ENCODE measurements at regions not wholly inside any gene's neighbourhood (a gene's known extent, or its start where the extent isn't known, plus 50 kb on each side); places are given as distances from the start of the nearest gene placed in this dataset.

DNA sequence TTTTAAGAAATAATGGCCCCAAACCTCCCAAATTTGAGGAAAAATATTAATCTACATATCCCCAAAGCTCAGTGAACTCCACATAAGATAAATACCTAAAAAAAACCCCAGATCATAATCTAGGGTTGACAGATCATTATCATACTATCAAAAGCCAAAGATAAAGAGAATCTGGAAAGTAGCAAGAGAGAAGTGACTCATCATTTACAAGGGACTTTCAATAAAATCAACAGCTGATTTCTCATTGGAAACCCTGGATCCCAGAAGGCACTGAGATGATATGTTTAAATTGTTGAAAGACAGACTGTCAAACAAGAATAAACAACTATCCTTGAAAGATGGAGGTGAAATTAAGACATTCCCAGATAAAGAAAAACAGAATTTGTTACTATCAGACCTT lies 199.3 kb downstream of the KCNRG start:
- Histone ChIP-seq H3K27ac (ENCODE audit: insufficient read depth, low read length) (no peak overlapping the region), H3K9me3 (ENCODE audit: control insufficient read depth, insufficient read depth, low read length) (peaks cover 8% of the 10 kb centered on the region), H2BK15ac (ENCODE audit: low read depth, low read length) (no peak overlapping the region), H2AK5ac (ENCODE audit: low read depth, low read length) (no peak overlapping the region), H3K18ac (ENCODE audit: low read depth, low read length) (no peak overlapping the region), H3K36me3 (ENCODE audit: control insufficient read depth, insufficient read depth, low read length) (no peaks in the 10 kb centered on the region), H2BK5ac (ENCODE audit: low read depth, low read length, poor library complexity, severe bottlenecking) (no peak overlapping the region), H4K91ac (ENCODE audit: insufficient read depth, low read depth, low read length) (no peak overlapping the region), H3K79me1 (ENCODE audit: low read depth in 1 of 2, low read length in 2 of 2) (no peaks in the 10 kb centered on the region), H4K20me1 (ENCODE audit: insufficient read depth, low read length) (no peaks in the 10 kb centered on the region), H3K9me1 (ENCODE audit: insufficient read depth, low read length) (no peaks in the 10 kb centered on the region), H4K5ac (ENCODE audit: low read depth, low read length) (no peak overlapping the region), H2AK9ac (replicated peaks; ENCODE audit: low read depth, low read length, poor library complexity) (no peak overlapping the region), H3K4me2 (ENCODE audit: low read depth, low read length) (no peak overlapping the region), H3K56ac (ENCODE audit: extremely low read depth, insufficient read depth, low read length) (no peak overlapping the region), H3K4me1 (ENCODE audit: control insufficient read depth, insufficient read depth, low read length) (no peaks in the 10 kb centered on the region), H2BK20ac (ENCODE audit: low read depth, low read length) (no peak overlapping the region), H3K9ac (ENCODE audit: low read depth, low read length) (no peak overlapping the region), H3K23ac (ENCODE audit: low read depth, low read length) (no peak overlapping the region), H2BK120ac (ENCODE audit: low read depth, low read length) (no peak overlapping the region), H4K8ac (ENCODE audit: low read depth in 2 of 2, low read length in 2 of 2) (no peak overlapping the region), H3K4me3 (ENCODE audit: insufficient read depth, low read depth, low read length) (no peak overlapping the region), H3K27me3 (ENCODE audit: control insufficient read depth, insufficient read depth, low read length) (no peaks in the 10 kb centered on the region; the same call in 1 of the 2 replicates), H3K4ac (ENCODE audit: low read depth, low read length) (no peak overlapping the region), H2AFZ (replicated peaks; ENCODE audit: low read length, poor library complexity) (no peak overlapping the region), H3K14ac (replicated peaks; ENCODE audit: low read depth, low read length) (no peak overlapping the region)
- DNase-seq (no peak), ATAC-seq (ENCODE audit: low read depth) (no peak)
- BruUV-seq (replicated peaks), result no TSS peak
- in situ Hi-C loops (cut with MboI; ENCODE audit: low sequenced_read_pairs), result no loop called here
- TF ChIP-seq MAZ (IDR thresholded peaks at IDR 0.05; ENCODE audit: borderline replicate concordance, low read depth, low read length) (no peak), CHD1 (IDR thresholded peaks at IDR 0.05; ENCODE audit: low read depth, low read length) (no peak), SMC3 (IDR thresholded peaks at IDR 0.05; ENCODE audit: low read depth, low read length) (no peak), RAD21 (IDR thresholded peaks at IDR 0.05; ENCODE audit: low read length) (no peak), NFE2L2 (IDR thresholded peaks at IDR 0.05; ENCODE audit: low read depth, low read length) (no peak), MAFK (IDR thresholded peaks at IDR 0.05; ENCODE audit: low read depth, low read length) (no peak), RCOR1 (IDR thresholded peaks at IDR 0.05; ENCODE audit: insufficient replicate concordance, low read length) (no peak), FOS (IDR thresholded peaks at IDR 0.05; ENCODE audit: low read depth, low read length) (no peak), CEBPB (IDR thresholded peaks at IDR 0.05; ENCODE audit: low read depth, low read length) (no peak)
- TF ChIP-seq, protein P1, sequence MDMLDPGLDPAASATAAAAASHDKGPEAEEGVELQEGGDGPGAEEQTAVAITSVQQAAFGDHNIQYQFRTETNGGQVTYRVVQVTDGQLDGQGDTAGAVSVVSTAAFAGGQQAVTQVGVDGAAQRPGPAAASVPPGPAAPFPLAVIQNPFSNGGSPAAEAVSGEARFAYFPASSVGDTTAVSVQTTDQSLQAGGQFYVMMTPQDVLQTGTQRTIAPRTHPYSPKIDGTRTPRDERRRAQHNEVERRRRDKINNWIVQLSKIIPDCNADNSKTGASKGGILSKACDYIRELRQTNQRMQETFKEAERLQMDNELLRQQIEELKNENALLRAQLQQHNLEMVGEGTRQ (IDR thresholded peaks at IDR 0.05; ENCODE audit: low read depth, low read length), result no peak
- POLR2A ChIA-PET (ENCODE audit: unreplicated experiment), result no interaction called here
- dilution Hi-C loops (cut with HindIII; ENCODE audit: low sequenced_read_pairs, unreplicated experiment), result no loop called here
- intact Hi-C loops (cut with micrococcal nuclease), result no loop called here
- CTCF ChIA-PET, result interaction anchor here (0.6 kb wide), 1 partner anchor 244 kb away, joined by 5 read pairs; no protein-coding TSS in a partner anchor
